CD8-positive, alpha-beta memory T cell (primary cell): ENCODE measurements at regions not wholly inside any gene's neighbourhood (a gene's known extent, or its start where the extent isn't known, plus 50 kb on each side); places are given as distances from the start of the nearest gene placed in this dataset.

Source experiments
- CTCF ChIA-PET: fragments of 350-600 bp; sonication (Branson Sonifier 250); formaldehyde crosslinking; loops from one replicate; lab custom pipeline; 2021; ENCODE audit warnings: antibody characterized with exemption; lab: Charles Lee
- POLR2A ChIA-PET: fragments of 350-600 bp; sonication (Branson Sonifier 250); formaldehyde crosslinking; loops from one replicate; lab custom pipeline; 2021; ENCODE audit warnings: antibody characterized with exemption; lab: Charles Lee
- DNase-seq, 5 donors: peaks; one replicate each; pipeline versions ENCODE4 v3.0.0 to v3.0.0-alpha.2; 2020 to 2022; ENCODE audit warnings: mixed read lengths in 1 of 5
- H3K27ac ChIP-seq: one replicate; pipeline ENCODE4 v1.7.0; 2013; ENCODE audit warnings: low read depth, mild to moderate bottlenecking, low read length, moderate library complexity
- H3K27me3 ChIP-seq: 2 replicates; pipeline ENCODE4 v1.7.0; 2013; ENCODE audit warnings: low read length, mild to moderate bottlenecking; ENCODE audit not compliant: insufficient read depth, poor library complexity, severe bottlenecking
- H3K36me3 ChIP-seq: 2 replicates; pipeline ENCODE4 v1.7.0; 2013; ENCODE audit warnings: mild to moderate bottlenecking, low read length, moderate library complexity; ENCODE audit not compliant: insufficient read depth
- H3K4me1 ChIP-seq: 2 replicates; pipeline ENCODE4 v1.7.0; 2013; ENCODE audit warnings: mild to moderate bottlenecking, low read length, moderate library complexity; ENCODE audit not compliant: insufficient read depth
- H3K4me3 ChIP-seq: 2 replicates; pipeline ENCODE4 v1.7.0; 2013; ENCODE audit warnings: mild to moderate bottlenecking, low read length
- H3K9me3 ChIP-seq: 2 replicates; pipeline ENCODE4 v1.7.0; 2013; ENCODE audit warnings: mild to moderate bottlenecking, low read length
- H3K27ac Mint-ChIP-seq, 8 donors: one replicate each; pipeline ENCODE4 v1.8.0; 2020 to 2021; ENCODE audit warnings: mixed read lengths in 8 of 8, mild to moderate bottlenecking in 6 of 8, inconsistent platforms in 3 of 8, moderate library complexity in 3 of 8
- H3K27me3 Mint-ChIP-seq, 2 donors: one replicate each; pipeline ENCODE4 v1.8.0; 2020 to 2021; ENCODE audit warnings: mixed read lengths in 2 of 2, mild to moderate bottlenecking in 1 of 2, moderate library complexity in 1 of 2
- H3K36me3 Mint-ChIP-seq, 3 donors: one replicate each; pipeline ENCODE4 v1.8.0; 2020 to 2021; ENCODE audit warnings: mixed read lengths in 3 of 3, inconsistent platforms in 1 of 3, mild to moderate bottlenecking in 1 of 3
- H3K4me1 Mint-ChIP-seq, 3 donors: one replicate each; pipeline ENCODE4 v1.8.0; 2020 to 2021; ENCODE audit warnings: mixed read lengths in 3 of 3, inconsistent platforms in 1 of 3, mild to moderate bottlenecking in 1 of 3
- H3K4me3 Mint-ChIP-seq, 7 donors: one replicate each; pipeline ENCODE4 v1.8.0; 2020 to 2021; ENCODE audit warnings: mixed read lengths in 7 of 7, mild to moderate bottlenecking in 6 of 7, moderate library complexity in 4 of 7, inconsistent platforms in 2 of 7
- H3K9me3 Mint-ChIP-seq, 5 donors: one replicate each; pipeline ENCODE4 v1.8.0; 2020 to 2022; ENCODE audit warnings: mixed read lengths in 5 of 5, mild to moderate bottlenecking in 3 of 5, moderate library complexity in 2 of 5, inconsistent platforms in 1 of 5

DNA sequence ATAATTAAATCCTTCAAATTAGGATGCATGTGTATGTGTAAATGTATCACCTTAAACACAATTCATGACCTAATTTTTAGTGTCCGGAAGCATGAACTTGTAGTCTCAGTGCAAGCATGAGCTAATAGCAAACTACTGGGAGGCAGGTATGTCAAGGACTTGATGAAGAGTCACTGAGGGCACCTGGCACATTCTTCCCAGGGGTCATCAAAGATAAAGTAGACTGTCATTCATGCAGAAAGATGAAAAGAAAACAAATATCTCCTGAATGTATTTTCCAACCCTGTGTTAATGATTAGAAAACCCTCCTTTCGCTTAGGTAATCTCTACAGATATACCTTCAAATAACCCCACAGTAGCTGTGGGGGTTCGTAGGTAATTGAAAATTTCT, 234.9 kb downstream of the SOCS6 start:
- ChIA-PET CTCF (no interaction called here), POLR2A (no interaction called here)
- Mint-ChIP-seq H3K27me3 (peaks cover 0 to 3% of the 10 kb centered on the region in 2 donors), H3K4me1 (no peaks in the 10 kb centered on the region), H3K9me3 (peaks cover 3 to 11% (median 9%) of the 10 kb centered on the region in 5 donors), H3K36me3 (no peaks in the 10 kb centered on the region), H3K4me3 (no peak overlapping the region), H3K27ac (no peak overlapping the region)
- no peaks in the 10 kb centered on the region for H3K36me3 ChIP-seq
- H3K27me3 ChIP-seq = no peaks in the 10 kb centered on the region
- no peak overlapping the region for H3K4me3 ChIP-seq
- H3K27ac ChIP-seq = no peak overlapping the region
- H3K4me1 ChIP-seq = no peaks in the 10 kb centered on the region
- H3K9me3 ChIP-seq = no peaks in the 10 kb centered on the region
- DNase-seq = no peak

DNA sequence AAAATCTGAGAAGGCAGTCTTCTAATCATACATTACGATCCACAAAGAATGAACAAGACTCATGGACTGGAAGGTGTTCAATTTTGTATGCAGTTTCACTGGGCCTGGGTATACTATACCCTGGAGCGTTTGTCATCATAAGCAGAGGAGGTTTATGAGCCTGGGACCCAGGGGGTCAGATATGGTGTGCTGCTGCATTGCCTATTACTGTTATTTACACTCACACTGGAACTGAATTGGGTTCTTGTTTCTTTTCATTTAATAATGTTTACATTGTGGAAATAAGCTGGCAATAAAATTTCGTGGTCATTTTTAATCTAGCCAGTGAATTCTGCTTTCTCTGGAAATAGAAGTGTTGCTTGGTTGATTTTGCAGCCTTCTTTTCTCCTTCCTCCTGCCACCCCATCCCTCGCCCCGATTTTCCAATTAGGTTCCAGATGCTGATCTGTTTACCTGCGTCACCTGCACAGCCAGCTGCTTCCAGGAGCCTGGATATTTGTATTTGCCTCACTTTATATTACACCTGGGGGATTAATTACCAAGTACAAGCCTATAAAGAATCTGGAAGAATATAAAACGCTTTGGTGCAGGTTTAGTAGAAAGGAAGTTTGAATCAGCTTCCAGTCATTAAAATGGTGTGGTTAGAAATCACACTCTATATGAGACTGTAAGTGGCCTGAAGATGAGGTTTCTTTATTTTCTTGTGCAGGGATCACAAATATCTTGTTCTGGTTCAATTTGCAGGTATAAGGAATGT, 234.4 kb downstream of the SOCS6 start:
- Histone ChIP-seq H3K9me3 (no peaks in the 10 kb centered on the region), H3K4me3 (no peak overlapping the region), H3K4me1 (no peaks in the 10 kb centered on the region), H3K27me3 (no peaks in the 10 kb centered on the region), H3K36me3 (no peaks in the 10 kb centered on the region), H3K27ac (no peak overlapping the region)
- ChIA-PET CTCF (no interaction called here), POLR2A (no interaction called here)
- peaks cover 1 to 11% (median 9%) of the 10 kb centered on the region in 5 donors for H3K9me3 Mint-ChIP-seq
- H3K4me3 Mint-ChIP-seq = no peak overlapping the region
- H3K4me1 Mint-ChIP-seq = no peaks in the 10 kb centered on the region
- no peak for DNase-seq
- no peaks in the 10 kb centered on the region for H3K36me3 Mint-ChIP-seq
- no peak overlapping the region for H3K27ac Mint-ChIP-seq
- peaks cover 0 to 3% of the 10 kb centered on the region in 2 donors for H3K27me3 Mint-ChIP-seq

DNA sequence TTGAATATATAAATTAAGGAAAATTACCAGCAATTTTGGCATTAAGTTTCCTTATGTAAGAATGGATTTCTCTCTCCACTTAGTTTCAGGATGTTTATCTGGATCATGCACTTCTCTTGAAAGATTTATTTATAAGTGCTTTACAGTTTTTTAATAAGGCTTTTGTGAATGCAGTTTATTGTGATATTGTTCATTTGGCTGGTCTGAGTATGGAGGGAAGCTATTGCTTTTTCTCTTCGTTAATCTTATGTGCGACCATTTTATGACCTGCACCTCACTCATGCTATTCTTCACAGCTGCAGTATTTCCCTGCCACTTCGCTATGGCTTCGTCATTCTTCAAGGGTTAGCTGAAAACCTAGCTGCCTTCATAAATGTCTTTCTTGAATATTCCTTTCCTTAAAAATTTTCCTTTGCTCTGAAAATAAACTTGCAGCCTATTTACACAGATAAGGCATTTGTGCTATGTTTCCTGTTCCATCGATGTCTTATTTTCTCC, 233.4 kb downstream of the SOCS6 start:
- Mint-ChIP-seq H3K27ac (no peak overlapping the region), H3K9me3 (peaks cover 0 to 9% (median 7%) of the 10 kb centered on the region in 5 donors), H3K4me1 (no peaks in the 10 kb centered on the region), H3K27me3 (peaks cover 0 to 3% of the 10 kb centered on the region in 2 donors), H3K4me3 (no peak overlapping the region), H3K36me3 (no peaks in the 10 kb centered on the region)
- H3K27ac ChIP-seq = no peak overlapping the region
- ChIA-PET POLR2A (no interaction called here), CTCF (no interaction called here)
- no peaks in the 10 kb centered on the region for H3K27me3 ChIP-seq
- no peaks in the 10 kb centered on the region for H3K36me3 ChIP-seq
- H3K4me3 ChIP-seq = no peak overlapping the region
- no peaks in the 10 kb centered on the region for H3K4me1 ChIP-seq
- H3K9me3 ChIP-seq = no peaks in the 10 kb centered on the region
- no peak for DNase-seq

DNA sequence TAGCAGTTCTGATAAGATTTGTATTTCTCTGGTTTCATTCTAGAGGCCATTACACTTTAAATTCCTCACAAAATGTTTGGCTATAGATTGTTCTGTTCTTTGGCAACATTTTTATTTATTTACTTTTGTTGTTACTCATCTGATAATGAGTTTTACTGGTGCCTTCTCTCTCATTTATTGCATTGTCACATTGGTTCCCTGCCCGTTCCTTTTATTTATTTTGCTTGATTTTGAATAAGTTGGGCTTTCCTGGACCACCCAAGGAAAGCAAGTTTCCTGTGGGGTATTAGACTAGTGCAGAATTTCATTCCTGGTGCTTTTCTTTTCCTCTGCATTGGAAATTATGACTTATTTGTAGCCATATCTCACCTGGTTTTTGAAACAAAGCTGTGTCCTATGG, 232.0 kb downstream of the SOCS6 start:
- H3K36me3 Mint-ChIP-seq = no peaks in the 10 kb centered on the region
- ChIA-PET POLR2A (no interaction called here), CTCF (no interaction called here)
- Histone ChIP-seq H3K4me3 (no peak overlapping the region), H3K4me1 (no peaks in the 10 kb centered on the region), H3K27ac (no peak overlapping the region), H3K9me3 (no peaks in the 10 kb centered on the region), H3K36me3 (no peaks in the 10 kb centered on the region), H3K27me3 (no peaks in the 10 kb centered on the region)
- H3K27ac Mint-ChIP-seq = no peak overlapping the region
- H3K9me3 Mint-ChIP-seq = peaks cover 0 to 2% (median 0%) of the 10 kb centered on the region in 5 donors
- DNase-seq = no peak
- peaks cover 0 to 3% of the 10 kb centered on the region in 2 donors for H3K27me3 Mint-ChIP-seq
- no peak overlapping the region for H3K4me3 Mint-ChIP-seq
- H3K4me1 Mint-ChIP-seq = no peaks in the 10 kb centered on the region

DNA sequence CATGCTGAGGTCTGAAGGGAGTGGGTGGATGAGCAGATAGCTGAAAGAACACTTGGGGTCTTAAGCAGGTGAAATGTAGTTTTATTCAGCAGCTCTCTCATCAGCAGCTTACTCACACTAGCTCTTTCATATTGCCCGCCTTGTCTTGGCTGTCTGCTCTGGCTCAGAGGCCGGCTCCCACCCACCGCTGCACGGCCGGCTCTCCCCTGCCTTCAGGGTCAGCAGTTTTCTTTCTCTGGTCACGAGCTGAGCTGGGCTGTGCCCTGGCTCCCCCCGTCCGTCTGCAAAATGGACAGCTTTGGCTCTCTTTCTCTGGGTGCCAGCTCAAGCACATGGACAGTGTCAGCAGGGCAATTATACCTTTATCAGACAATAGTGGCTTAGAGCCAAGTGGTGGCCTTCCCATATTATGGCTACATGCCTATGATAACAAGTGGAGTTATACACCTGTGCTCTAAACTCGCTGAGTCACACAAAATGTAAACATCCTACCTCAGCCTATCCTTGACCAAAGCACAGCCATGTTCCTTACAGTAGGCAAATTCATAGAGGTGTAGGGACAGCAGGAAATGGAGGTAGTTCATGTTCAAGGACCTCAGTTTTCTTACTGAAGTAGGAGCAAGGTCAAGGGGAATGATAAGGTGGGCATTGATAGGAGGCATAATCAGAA, 224.8 kb downstream of the SOCS6 start:
- CTCF ChIA-PET = interaction anchor here (0.6 to 1.2 kb wide), 2 partner anchors 23 to 240 kb away, joined by 3 read pairs; no protein-coding TSS in a partner anchor
- H3K36me3 Mint-ChIP-seq = no peaks in the 10 kb centered on the region
- no peaks in the 10 kb centered on the region for H3K36me3 ChIP-seq
- H3K27ac ChIP-seq = no peak overlapping the region
- POLR2A ChIA-PET = no interaction called here
- no peak overlapping the region for H3K4me3 ChIP-seq
- H3K9me3 Mint-ChIP-seq = no peaks in the 10 kb centered on the region
- no peaks in the 10 kb centered on the region for H3K27me3 Mint-ChIP-seq
- H3K4me1 Mint-ChIP-seq = no peaks in the 10 kb centered on the region
- no peaks in the 10 kb centered on the region for H3K9me3 ChIP-seq
- H3K4me1 ChIP-seq = no peaks in the 10 kb centered on the region
- H3K27ac Mint-ChIP-seq = no peak overlapping the region
- no peaks in the 10 kb centered on the region for H3K27me3 ChIP-seq
- no peak overlapping the region for H3K4me3 Mint-ChIP-seq
- no peak for DNase-seq

DNA sequence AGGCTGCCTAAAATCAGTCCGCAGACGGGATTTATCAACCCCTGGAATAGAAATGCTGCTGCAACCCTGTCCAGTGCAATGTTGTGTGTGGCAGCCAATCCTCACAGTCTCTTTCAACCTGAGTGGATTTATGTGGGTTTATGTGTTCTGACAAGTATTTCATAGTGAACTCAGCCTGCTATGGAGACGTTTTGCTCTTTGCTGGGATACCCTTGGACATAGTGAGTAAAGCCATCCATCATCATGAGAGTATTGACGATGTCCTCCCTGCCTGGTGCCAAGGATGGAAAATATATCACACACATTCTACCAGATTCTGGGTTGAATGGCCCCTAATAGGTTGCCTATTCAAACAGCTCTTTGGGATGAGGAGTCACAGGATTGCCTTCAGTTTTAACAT, 219.1 kb downstream of the SOCS6 start:
- no peaks in the 10 kb centered on the region for H3K9me3 ChIP-seq
- H3K4me3 ChIP-seq = no peak overlapping the region
- H3K27ac Mint-ChIP-seq = no peak overlapping the region
- H3K4me1 Mint-ChIP-seq = no peaks in the 10 kb centered on the region
- no peaks in the 10 kb centered on the region for H3K27me3 ChIP-seq
- H3K27me3 Mint-ChIP-seq = peaks cover 0 to 3% of the 10 kb centered on the region in 2 donors
- H3K9me3 Mint-ChIP-seq = no peaks in the 10 kb centered on the region
- H3K27ac ChIP-seq = no peak overlapping the region
- no peak overlapping the region for H3K4me3 Mint-ChIP-seq
- no peaks in the 10 kb centered on the region for H3K36me3 Mint-ChIP-seq
- CTCF ChIA-PET = no interaction called here
- no peak for DNase-seq
- POLR2A ChIA-PET = no interaction called here
- H3K36me3 ChIP-seq = no peaks in the 10 kb centered on the region
- H3K4me1 ChIP-seq = no peaks in the 10 kb centered on the region

DNA sequence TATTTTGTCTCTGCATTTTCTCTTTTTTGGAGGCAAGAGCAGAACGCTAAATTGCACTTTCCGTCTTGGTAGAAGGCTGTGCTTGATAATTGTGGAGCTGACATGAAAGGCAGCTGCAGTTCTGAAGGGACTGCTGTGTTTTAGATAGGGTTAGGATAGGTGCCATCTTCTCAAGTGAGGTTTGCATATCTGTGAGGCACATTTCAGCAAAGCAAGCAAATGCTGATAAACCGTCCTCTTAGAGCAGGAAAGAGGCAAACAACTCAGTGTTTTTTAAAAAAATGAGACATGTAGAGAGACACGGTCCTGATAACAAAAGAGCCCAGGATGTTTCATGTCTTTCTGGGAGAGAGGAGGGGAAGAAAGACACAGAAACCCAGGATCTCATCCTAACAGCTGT, 217.7 kb downstream of the SOCS6 start:
- H3K9me3 ChIP-seq = no peaks in the 10 kb centered on the region
- H3K27ac ChIP-seq = no peak overlapping the region
- Mint-ChIP-seq H3K36me3 (no peaks in the 10 kb centered on the region), H3K9me3 (no peaks in the 10 kb centered on the region), H3K27me3 (peaks cover 0 to 3% of the 10 kb centered on the region in 2 donors), H3K4me3 (no peak overlapping the region), H3K27ac (no peak overlapping the region), H3K4me1 (no peaks in the 10 kb centered on the region)
- POLR2A ChIA-PET = no interaction called here
- no peaks in the 10 kb centered on the region for H3K27me3 ChIP-seq
- H3K4me1 ChIP-seq = no peaks in the 10 kb centered on the region
- no peak for DNase-seq
- no peak overlapping the region for H3K4me3 ChIP-seq
- CTCF ChIA-PET = interaction anchor here (1.4 kb wide), 1 partner anchor 15 kb away, joined by 3 read pairs; no protein-coding TSS in a partner anchor
- no peaks in the 10 kb centered on the region for H3K36me3 ChIP-seq

DNA sequence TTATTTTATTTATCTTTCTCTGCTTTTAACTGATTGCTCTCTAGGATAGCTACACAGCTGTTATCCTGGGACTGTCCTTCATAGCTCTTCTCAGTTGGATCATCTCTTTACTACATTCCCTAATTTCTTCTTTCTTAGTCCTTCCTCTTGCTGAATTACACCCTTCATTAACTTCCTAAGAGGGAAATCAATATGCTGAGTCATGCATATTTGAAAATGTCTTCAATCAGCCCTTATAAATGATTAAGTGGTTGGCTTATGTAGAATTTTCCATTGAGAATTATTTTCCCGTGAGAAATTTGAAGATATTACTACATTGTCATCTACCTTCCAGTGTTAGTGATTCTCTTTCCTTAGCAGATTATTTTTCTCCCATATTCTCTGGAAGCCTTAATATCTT, 214.2 kb downstream of the SOCS6 start:
- DNase-seq = no peak
- Mint-ChIP-seq H3K27me3 (peaks cover 0 to 3% of the 10 kb centered on the region in 2 donors), H3K9me3 (no peaks in the 10 kb centered on the region), H3K4me3 (no peak overlapping the region), H3K4me1 (no peaks in the 10 kb centered on the region), H3K27ac (no peak overlapping the region), H3K36me3 (no peaks in the 10 kb centered on the region)
- CTCF ChIA-PET = no interaction called here
- no peaks in the 10 kb centered on the region for H3K27me3 ChIP-seq
- no peaks in the 10 kb centered on the region for H3K4me1 ChIP-seq
- H3K9me3 ChIP-seq = no peaks in the 10 kb centered on the region
- H3K27ac ChIP-seq = no peak overlapping the region
- POLR2A ChIA-PET = no interaction called here
- no peaks in the 10 kb centered on the region for H3K36me3 ChIP-seq
- no peak overlapping the region for H3K4me3 ChIP-seq
